ENCODE measurements at regions not wholly inside any gene's neighbourhood (a gene's known extent, or its start where the extent isn't known, plus 50 kb on each side); places are given as distances from the start of the nearest gene placed in this dataset.

GRCh38 chr9:65449423-65449822 is 164.4 kb upstream of the FOXD4L5 start:
- TF ChIP-seq, protein P1, sequence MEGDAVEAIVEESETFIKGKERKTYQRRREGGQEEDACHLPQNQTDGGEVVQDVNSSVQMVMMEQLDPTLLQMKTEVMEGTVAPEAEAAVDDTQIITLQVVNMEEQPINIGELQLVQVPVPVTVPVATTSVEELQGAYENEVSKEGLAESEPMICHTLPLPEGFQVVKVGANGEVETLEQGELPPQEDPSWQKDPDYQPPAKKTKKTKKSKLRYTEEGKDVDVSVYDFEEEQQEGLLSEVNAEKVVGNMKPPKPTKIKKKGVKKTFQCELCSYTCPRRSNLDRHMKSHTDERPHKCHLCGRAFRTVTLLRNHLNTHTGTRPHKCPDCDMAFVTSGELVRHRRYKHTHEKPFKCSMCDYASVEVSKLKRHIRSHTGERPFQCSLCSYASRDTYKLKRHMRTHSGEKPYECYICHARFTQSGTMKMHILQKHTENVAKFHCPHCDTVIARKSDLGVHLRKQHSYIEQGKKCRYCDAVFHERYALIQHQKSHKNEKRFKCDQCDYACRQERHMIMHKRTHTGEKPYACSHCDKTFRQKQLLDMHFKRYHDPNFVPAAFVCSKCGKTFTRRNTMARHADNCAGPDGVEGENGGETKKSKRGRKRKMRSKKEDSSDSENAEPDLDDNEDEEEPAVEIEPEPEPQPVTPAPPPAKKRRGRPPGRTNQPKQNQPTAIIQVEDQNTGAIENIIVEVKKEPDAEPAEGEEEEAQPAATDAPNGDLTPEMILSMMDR (IDR thresholded peaks at IDR 0.05; ENCODE audit: insufficient read depth, low read length, poor library complexity, severe bottlenecking): no peak
- no peak for TF ChIP-seq EZH2phosphoT487 (conservative IDR thresholded peaks at IDR 0.05; ENCODE audit: low read length)
